ENCODE measurements at regions not wholly inside any gene's neighbourhood (a gene's known extent, or its start where the extent isn't known, plus 50 kb on each side); places are given as distances from the start of the nearest gene placed in this dataset.

GRCh38 chr15:60057554-60057953 lies 53.4 kb downstream of the FOXB1 start:
- H3K4me3 ChIP-seq (replicated peaks in 1 of 3; ENCODE audit: insufficient read depth in 1 of 3, low read depth in 1 of 3, low read length in 3 of 3), result no peak overlapping the region
- intact Hi-C loops (cut with micrococcal nuclease) (no loop called here), dilution Hi-C loops (cut with MboI; ENCODE audit: extremely low pct_ligation_motif_present, low sequenced_read_pairs) (no loop called here)
- no peak overlapping the region for H3K9ac ChIP-seq (replicated peaks; ENCODE audit: extremely low read depth, insufficient read depth, low read length)
- FAIRE-seq (no peak), DNase-seq (ENCODE audit: low read depth, low spot score) (no peak)
- CTCF ChIA-PET, result no interaction called here
- no peaks in the 10 kb centered on the region for H3K9me1 ChIP-seq (replicated peaks; ENCODE audit: control insufficient read depth, extremely low read depth, insufficient read depth, low read length)
- H3K36me3 ChIP-seq (ENCODE audit: control insufficient read depth in 2 of 2, extremely low read depth in 1 of 2, insufficient read depth in 2 of 2, low read length in 2 of 2), result no peaks in the 10 kb centered on the region
- H3K79me2 ChIP-seq (ENCODE audit: control insufficient read depth, insufficient read depth, low read length), result no peaks in the 10 kb centered on the region
- no peak for TF ChIP-seq JUN (IDR thresholded peaks at IDR 0.05; ENCODE audit: borderline replicate concordance, insufficient read depth, insufficient read length, low read depth)
- TF ChIP-seq POLR2AphosphoS5 (IDR thresholded peaks at IDR 0.05; ENCODE audit: insufficient read depth, low read depth, low read length), result no peak
- no peak for TF ChIP-seq EZH2 (IDR thresholded peaks at IDR 0.05; ENCODE audit: borderline replicate concordance, low read depth, low read length, severe bottlenecking)
- no peak for TF ChIP-seq POLR2A (IDR thresholded peaks at IDR 0.05; ENCODE audit: low read depth, low read length)
- TF ChIP-seq, protein P1, sequence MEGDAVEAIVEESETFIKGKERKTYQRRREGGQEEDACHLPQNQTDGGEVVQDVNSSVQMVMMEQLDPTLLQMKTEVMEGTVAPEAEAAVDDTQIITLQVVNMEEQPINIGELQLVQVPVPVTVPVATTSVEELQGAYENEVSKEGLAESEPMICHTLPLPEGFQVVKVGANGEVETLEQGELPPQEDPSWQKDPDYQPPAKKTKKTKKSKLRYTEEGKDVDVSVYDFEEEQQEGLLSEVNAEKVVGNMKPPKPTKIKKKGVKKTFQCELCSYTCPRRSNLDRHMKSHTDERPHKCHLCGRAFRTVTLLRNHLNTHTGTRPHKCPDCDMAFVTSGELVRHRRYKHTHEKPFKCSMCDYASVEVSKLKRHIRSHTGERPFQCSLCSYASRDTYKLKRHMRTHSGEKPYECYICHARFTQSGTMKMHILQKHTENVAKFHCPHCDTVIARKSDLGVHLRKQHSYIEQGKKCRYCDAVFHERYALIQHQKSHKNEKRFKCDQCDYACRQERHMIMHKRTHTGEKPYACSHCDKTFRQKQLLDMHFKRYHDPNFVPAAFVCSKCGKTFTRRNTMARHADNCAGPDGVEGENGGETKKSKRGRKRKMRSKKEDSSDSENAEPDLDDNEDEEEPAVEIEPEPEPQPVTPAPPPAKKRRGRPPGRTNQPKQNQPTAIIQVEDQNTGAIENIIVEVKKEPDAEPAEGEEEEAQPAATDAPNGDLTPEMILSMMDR (IDR thresholded peaks at IDR 0.05; ENCODE audit: extremely low read depth in 1 of 2, insufficient read depth in 1 of 2, low read depth in 1 of 2, low read length in 2 of 2), result no peak
- no peak for TF ChIP-seq FOS (IDR thresholded peaks at IDR 0.05; ENCODE audit: borderline replicate concordance, insufficient read depth, low read length)
- TF ChIP-seq, protein P2, sequence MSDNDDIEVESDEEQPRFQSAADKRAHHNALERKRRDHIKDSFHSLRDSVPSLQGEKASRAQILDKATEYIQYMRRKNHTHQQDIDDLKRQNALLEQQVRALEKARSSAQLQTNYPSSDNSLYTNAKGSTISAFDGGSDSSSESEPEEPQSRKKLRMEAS (IDR thresholded peaks at IDR 0.05; ENCODE audit: insufficient read depth, insufficient read length), result no peak
- TF ChIP-seq GATA2 (IDR thresholded peaks at IDR 0.05; ENCODE audit: insufficient read depth, insufficient read length, low read depth, low read length), result no peak
- no peak for TF ChIP-seq MYC (IDR thresholded peaks at IDR 0.05; ENCODE audit: low read depth, low read length)
- no peaks in the 10 kb centered on the region for H3K4me1 ChIP-seq (ENCODE audit: control insufficient read depth, extremely low read depth, insufficient read depth, low read length)
- H4K20me1 ChIP-seq (replicated peaks; ENCODE audit: control insufficient read depth, extremely low read depth, insufficient read depth, low read length), result no peaks in the 10 kb centered on the region
- H2AFZ ChIP-seq (ENCODE audit: low read depth, low read length), result no peak overlapping the region
- no TSS peak for BruUV-seq (replicated peaks)
- H3K9me3 ChIP-seq (replicated peaks; ENCODE audit: control insufficient read depth, insufficient read depth, low read length), result peaks cover 4% of the 10 kb centered on the region
- H3K27ac ChIP-seq (ENCODE audit: insufficient read depth, low read depth, low read length), result no peak overlapping the region
- H3K4me2 ChIP-seq (ENCODE audit: insufficient read depth, low read length), result no peak overlapping the region
- H3K27me3 ChIP-seq (ENCODE audit: control insufficient read depth in 2 of 2, insufficient read depth in 2 of 2, low read length in 2 of 2), result peaks cover 0 to 7% of the 10 kb centered on the region in 2 experiments
- POLR2A ChIA-PET, result no interaction called here
